Glutamatergic neuron (in vitro differentiated cells): ENCODE measurements at regions not wholly inside any gene's neighbourhood (a gene's known extent, or its start where the extent isn't known, plus 50 kb on each side); places are given as distances from the start of the nearest gene placed in this dataset.

ENCODE experiments used
- DNase-seq: peaks from one replicate; pipeline ENCODE4 v3.0.0; 2022
- H3K27ac Mint-ChIP-seq: one replicate; pipeline ENCODE4 v1.8.0; 2020; ENCODE audit warnings: mild to moderate bottlenecking, mixed read lengths, inconsistent platforms; ENCODE audit not compliant: unreplicated experiment
- H3K27me3 Mint-ChIP-seq: one replicate; pipeline ENCODE4 v1.8.0; 2020; ENCODE audit warnings: mild to moderate bottlenecking, moderate library complexity, mixed read lengths, inconsistent platforms; ENCODE audit not compliant: unreplicated experiment
- H3K36me3 Mint-ChIP-seq: one replicate; pipeline ENCODE4 v1.8.0; 2020; ENCODE audit warnings: mild to moderate bottlenecking, mixed read lengths, inconsistent platforms; ENCODE audit not compliant: unreplicated experiment
- H3K4me1 Mint-ChIP-seq: one replicate; pipeline ENCODE4 v1.8.0; 2020; ENCODE audit warnings: mild to moderate bottlenecking, low read depth, mixed read lengths, inconsistent platforms; ENCODE audit not compliant: unreplicated experiment
- H3K4me3 Mint-ChIP-seq: one replicate; pipeline ENCODE4 v1.8.0; 2020; ENCODE audit warnings: mild to moderate bottlenecking, mixed read lengths, inconsistent platforms; ENCODE audit not compliant: unreplicated experiment
- H3K9me3 Mint-ChIP-seq: one replicate; pipeline ENCODE4 v1.8.0; 2020; ENCODE audit warnings: mild to moderate bottlenecking, moderate library complexity, mixed read lengths, inconsistent platforms; ENCODE audit not compliant: unreplicated experiment
- CTCF ChIP-seq: fragments of 200-600 bp; sonication (generic); IDR thresholded peaks from one replicate; pipeline ENCODE4 v1.5.0; 2021; ENCODE audit not compliant: partially characterized antibody, unreplicated experiment

- Mint-ChIP-seq H3K27ac (no peak overlapping the region), H3K36me3 (peaks cover 10% of the 10 kb centered on the region), H3K4me3 (no peak overlapping the region), H3K9me3 (peaks cover 10% of the 10 kb centered on the region), H3K27me3 (peaks cover 12% of the 10 kb centered on the region), H3K4me1 (peaks cover 7% of the 10 kb centered on the region)
- TF ChIP-seq CTCF, result no peak
- no peak for DNase-seq
Observed at GRCh38 chr9:135019224-135019623, 68.2 kb upstream of the OLFM1 start.

GRCh38 chr9:135020481-135021392, 66.7 kb upstream of the OLFM1 start:
- Mint-ChIP-seq H3K4me3 (no peak overlapping the region), H3K36me3 (peaks cover 18% of the 10 kb centered on the region), H3K4me1 (peaks cover 7% of the 10 kb centered on the region), H3K27me3 (peaks cover 10% of the 10 kb centered on the region), H3K27ac (no peak overlapping the region), H3K9me3 (peaks cover 12% of the 10 kb centered on the region)
- TF ChIP-seq CTCF, result no peak
- no peak for DNase-seq

GRCh38 chr9:135021393-135021789, 66.1 kb upstream of the OLFM1 start:
- no peak for TF ChIP-seq CTCF
- Mint-ChIP-seq H3K27me3 (peaks cover 8% of the 10 kb centered on the region), H3K4me3 (no peak overlapping the region), H3K9me3 (peaks cover 13% of the 10 kb centered on the region), H3K4me1 (peaks cover 7% of the 10 kb centered on the region), H3K27ac (no peak overlapping the region), H3K36me3 (peaks cover 18% of the 10 kb centered on the region)
- DNase-seq, result no peak

DNA sequence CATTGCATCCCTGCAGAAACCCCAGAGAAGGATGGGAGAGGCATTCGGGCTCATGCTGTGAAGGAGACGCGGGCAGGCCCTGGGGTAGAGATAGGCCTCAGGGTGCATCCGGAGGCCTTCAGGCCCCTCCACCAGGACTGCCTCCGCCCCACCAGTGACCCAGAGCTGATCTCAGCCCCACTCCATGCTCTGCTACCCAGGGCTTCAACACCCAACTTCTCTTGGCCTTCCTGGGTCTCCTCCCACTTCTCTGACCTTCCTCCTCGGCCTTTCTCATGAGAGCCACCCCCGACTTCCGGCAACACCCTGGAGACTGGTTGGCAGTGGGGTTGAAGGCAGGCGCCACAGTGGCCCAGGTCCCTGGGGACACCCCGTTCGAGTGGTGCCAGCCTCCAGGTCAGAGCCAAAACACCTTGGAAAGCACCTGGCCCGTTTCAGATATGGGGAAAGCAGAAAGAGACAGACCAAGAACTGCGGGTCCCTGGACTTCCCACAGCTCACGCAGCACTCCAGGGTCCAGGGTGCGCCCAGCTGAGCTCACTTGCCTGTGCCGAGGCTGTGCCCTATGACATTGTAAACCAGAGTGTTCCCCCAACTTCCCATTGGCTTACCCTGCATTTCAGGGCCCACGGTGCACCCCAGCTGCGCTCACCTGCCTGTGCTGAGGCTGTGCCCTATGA, 65.1 kb upstream of the OLFM1 start:
- H3K36me3 Mint-ChIP-seq, result peaks cover 18% of the 10 kb centered on the region
- no peak for TF ChIP-seq CTCF
- H3K27ac Mint-ChIP-seq, result no peak overlapping the region
- no peak for DNase-seq
- peaks cover 7% of the 10 kb centered on the region for H3K4me1 Mint-ChIP-seq
- H3K27me3 Mint-ChIP-seq, result peaks cover 8% of the 10 kb centered on the region
- H3K9me3 Mint-ChIP-seq, result peaks cover 13% of the 10 kb centered on the region
- H3K4me3 Mint-ChIP-seq, result no peak overlapping the region
